GM19397 (cell line): ENCODE measurements at regions not wholly inside any gene's neighbourhood (a gene's known extent, or its start where the extent isn't known, plus 50 kb on each side); places are given as distances from the start of the nearest gene placed in this dataset.

Source experiments
- ATAC-seq: cut with Tn5 transposase; IDR thresholded peaks from one replicate; pipeline ENCODE4 v1.9.1; 2021; ENCODE audit warnings: mild to moderate bottlenecking, moderate library complexity; ENCODE audit not compliant: unreplicated experiment

- ATAC-seq = no peak
Measured at GRCh38 chr7:132672200-132672990, 96.1 kb upstream of the PLXNA4 start.

- ATAC-seq = no peak
Measured at GRCh38 chr7:132666774-132667172, 90.5 kb upstream of the PLXNA4 start.

- no peak for ATAC-seq
Measured at GRCh38 chr7:132666071-132666773, 90.0 kb upstream of the PLXNA4 start.

GRCh38 chr7:132656846-132657776 is 80.8 kb upstream of the PLXNA4 start:
- ATAC-seq = no peak

GRCh38 chr7:132656341-132656740 is 80.1 kb upstream of the PLXNA4 start:
- ATAC-seq = no peak

DNA sequence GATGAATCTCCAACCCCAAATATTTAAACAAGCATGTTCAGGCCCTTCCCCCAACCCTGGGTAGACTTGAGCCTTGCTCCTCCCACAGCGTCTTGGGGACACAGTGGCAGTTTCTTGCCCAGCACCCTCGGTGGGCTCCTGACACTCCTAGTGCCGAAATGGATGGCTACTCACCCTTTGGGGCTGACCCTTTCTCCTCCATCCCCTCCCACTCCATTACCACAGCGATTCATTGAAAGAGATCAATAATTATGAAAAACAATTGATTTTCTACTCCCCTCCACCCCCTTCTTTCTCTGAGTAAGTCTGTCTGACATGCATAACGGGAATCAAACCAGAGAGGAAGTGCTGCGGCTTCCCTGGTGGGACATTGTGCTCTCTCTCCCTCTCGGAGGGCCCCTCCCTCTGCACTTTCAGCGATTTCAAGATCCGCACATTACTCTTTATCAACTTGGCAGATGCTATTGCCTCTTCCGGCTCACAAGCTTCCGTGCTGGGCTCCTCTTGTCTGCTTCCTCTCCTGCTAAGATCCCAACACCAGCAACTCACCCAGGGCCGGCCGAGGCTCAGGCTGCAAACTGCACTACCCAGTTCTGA is 79.0 kb upstream of the PLXNA4 start:
- ATAC-seq = peak; percentile 33

- peak; percentile 66 for ATAC-seq
Measured at GRCh38 chr7:132654150-132654549, 77.9 kb upstream of the PLXNA4 start.

DNA sequence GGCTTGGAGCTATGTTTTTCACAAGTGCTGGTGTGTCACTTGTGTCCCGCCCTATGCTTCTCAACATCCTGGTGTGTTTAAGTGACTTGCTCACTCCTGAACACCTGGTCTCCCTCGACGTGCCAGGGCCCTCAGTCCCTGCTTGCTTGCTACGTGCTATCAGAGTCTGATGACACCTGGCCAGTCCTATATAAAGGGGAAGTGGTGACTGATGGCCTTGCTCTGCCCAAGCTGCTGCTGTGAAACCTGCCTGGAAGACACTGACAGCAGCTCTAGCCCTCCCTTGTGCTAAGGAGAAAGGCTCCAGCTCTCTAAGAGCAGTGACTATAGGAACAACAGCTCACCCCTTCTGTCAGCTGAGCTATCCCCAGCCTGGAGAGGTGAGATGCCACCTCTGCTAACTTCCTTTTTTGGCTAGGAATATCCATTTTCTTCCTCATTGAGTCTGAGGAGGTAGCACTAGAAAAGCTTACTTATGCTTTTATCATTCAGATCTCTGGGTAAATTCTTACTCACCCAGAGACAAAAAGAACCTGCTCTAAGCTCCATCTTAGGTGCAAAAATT is 77.2 kb upstream of the PLXNA4 start:
- ATAC-seq = no peak

- ATAC-seq = no peak
Measured at GRCh38 chr7:132652507-132652906, 76.2 kb upstream of the PLXNA4 start.

- no peak for ATAC-seq
Measured at GRCh38 chr7:132650498-132650897, 74.2 kb upstream of the PLXNA4 start.

GRCh38 chr7:132647311-132647710 is 71.0 kb upstream of the PLXNA4 start:
- ATAC-seq = no peak

DNA sequence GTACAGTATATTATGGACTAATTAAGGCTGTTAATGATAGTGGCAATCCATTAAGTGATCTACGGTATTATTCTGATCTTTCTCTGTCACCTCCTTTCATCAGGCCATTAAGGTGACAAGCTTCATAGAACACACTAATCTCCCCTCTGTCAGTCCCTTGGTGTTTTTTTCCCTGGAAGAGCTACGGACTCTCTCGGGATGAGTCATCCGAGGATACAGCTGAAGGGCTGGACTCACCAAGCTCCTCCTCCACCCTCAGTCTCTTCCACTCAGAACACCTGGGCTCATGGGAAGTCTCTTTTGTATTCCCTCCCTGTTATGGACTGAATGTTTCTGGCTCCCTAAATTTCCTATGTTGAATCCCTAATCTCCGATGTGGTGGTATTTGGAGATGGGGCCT is 69.8 kb upstream of the PLXNA4 start:
- ATAC-seq = no peak

GRCh38 chr7:132643302-132643701 is 67.0 kb upstream of the PLXNA4 start:
- no peak for ATAC-seq

DNA sequence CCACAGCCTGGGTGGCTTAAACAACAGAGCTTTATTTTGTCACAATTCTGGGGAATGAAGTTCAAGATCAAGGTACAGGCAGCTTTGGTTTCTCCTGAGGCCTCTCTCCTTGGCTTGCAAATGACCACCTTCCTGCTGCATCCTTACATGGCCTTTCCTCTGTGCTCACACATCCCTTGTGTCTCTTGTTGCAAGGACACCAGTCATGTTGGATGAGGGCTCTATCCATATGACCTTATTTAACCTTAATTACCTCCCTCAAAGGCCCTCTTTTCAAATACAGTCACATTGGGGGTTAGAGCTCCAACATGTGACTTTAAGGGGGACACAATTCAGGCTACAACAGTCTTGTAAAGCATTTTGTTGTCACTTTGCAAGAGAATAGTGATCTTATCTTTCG is 65.0 kb upstream of the PLXNA4 start:
- no peak for ATAC-seq

DNA sequence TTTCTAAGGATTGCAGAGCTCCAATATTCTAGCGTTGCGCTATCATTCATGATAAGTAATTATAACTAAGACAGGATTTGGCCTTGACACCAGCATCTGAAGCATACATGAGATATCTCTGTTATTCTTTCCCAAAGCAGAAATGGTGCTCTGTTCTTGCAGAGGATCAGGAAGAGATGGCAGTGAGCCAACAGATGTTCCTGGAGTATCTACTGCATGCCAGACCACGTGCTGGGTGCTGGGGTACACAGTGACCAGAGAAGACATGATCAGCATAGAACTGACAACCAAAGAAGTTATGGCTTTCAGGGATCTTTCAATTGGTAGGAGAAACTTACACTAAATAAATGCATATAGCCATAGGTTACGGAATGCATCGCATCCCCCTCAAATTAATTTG is 63.7 kb upstream of the PLXNA4 start:
- no peak for ATAC-seq

GRCh38 chr7:132638000-132638399 is 61.7 kb upstream of the PLXNA4 start:
- ATAC-seq = no peak

GRCh38 chr7:132636581-132636980 is 60.3 kb upstream of the PLXNA4 start:
- no peak for ATAC-seq

- no peak for ATAC-seq
Measured at GRCh38 chr7:132635127-132635526, 58.9 kb upstream of the PLXNA4 start.

GRCh38 chr7:132630834-132631233 is 54.6 kb upstream of the PLXNA4 start:
- ATAC-seq = no peak
